K562 (cell line): ENCODE measurements at regions not wholly inside any gene's neighbourhood (a gene's known extent, or its start where the extent isn't known, plus 50 kb on each side); places are given as distances from the start of the nearest gene placed in this dataset.

Experiments
- ARNT ChIP-seq, 2 experiments: fragments of 450-650 bp; IDR thresholded peaks; 2 replicates each; pipeline ENCODE4 v1.6.1; 2016; ENCODE audit warnings: mild to moderate bottlenecking in 1 of 2
- ATF7 ChIP-seq: fragments of 450-650 bp; IDR thresholded peaks from 2 replicates; pipeline ENCODE4 v1.7.1; 2014; ENCODE audit warnings: mild to moderate bottlenecking, moderate library complexity
- HDAC8 ChIP-seq: fragments of 450-650 bp; IDR thresholded peaks from 2 replicates; pipeline ENCODE4 v1.6.1; 2016; ENCODE audit warnings: mild to moderate bottlenecking, missing genetic modification characterization, moderate library complexity, missing compliant biosample characterization
- KLF1 ChIP-seq: fragments of 450-650 bp; IDR thresholded peaks from 2 replicates; pipeline ENCODE4 v1.6.1; 2016; ENCODE audit warnings: missing genetic modification characterization, missing compliant biosample characterization
- KLF6 ChIP-seq: fragments of 250-450 bp; sonication (Bioruptor Pico); IDR thresholded peaks from 2 replicates; pipeline ENCODE4 v1.4.0; 2020; ENCODE audit warnings: mild to moderate bottlenecking, moderate library complexity, borderline replicate concordance
- MAZ ChIP-seq, 2 experiments: fragments of 450-650 bp in 1 of 2; sonication (generic) in 1 of 2; formaldehyde crosslinking; IDR thresholded peaks in 1 of 2; conservative IDR thresholded peaks in 1 of 2; 2 replicates each; pipeline versions ENCODE4 v1.4.0 to v1.5.0; 2020; ENCODE audit warnings: mild to moderate bottlenecking in 1 of 2, missing genetic modification reagents in 1 of 2
- MED1 ChIP-seq: sonication (generic); formaldehyde crosslinking; IDR thresholded peaks from 2 replicates; pipeline ENCODE4 v1.8.1; 2023; ENCODE audit warnings: missing genetic modification reagents, borderline replicate concordance
- NFYB ChIP-seq: IDR thresholded peaks from 2 replicates; pipeline ENCODE4 v1.6.1; 2011; ENCODE audit warnings: mild to moderate bottlenecking, moderate library complexity; ENCODE audit not compliant: insufficient read length; ENCODE audit errors: extremely low read depth
- NR2C2 ChIP-seq, 2 experiments: fragments of 200-800 bp in 1 of 2; sonication (Bioruptor generic) in 1 of 2; sonication (generic) in 1 of 2; formaldehyde crosslinking in 1 of 2; IDR thresholded peaks; 2 replicates each; pipeline versions ENCODE4 v1.6.1 to v1.8.0; 2016 to 2022; ENCODE audit warnings: mild to moderate bottlenecking in 1 of 2, missing compliant biosample characterization in 1 of 2, missing genetic modification characterization in 1 of 2, missing genetic modification reagents in 1 of 2
- NR4A1 ChIP-seq, 2 experiments: fragments of 250-450 bp in 1 of 2; fragments of 450-650 bp in 1 of 2; sonication (Bioruptor Pico) in 1 of 2; IDR thresholded peaks; 2 replicates each; pipeline versions ENCODE4 v1.4.0 to v1.6.1; 2016 to 2020; ENCODE audit warnings: mild to moderate bottlenecking in 2 of 2, missing compliant biosample characterization in 1 of 2, missing genetic modification characterization in 1 of 2, moderate library complexity in 1 of 2
- TAF9B ChIP-seq: fragments of 450-650 bp; IDR thresholded peaks from 2 replicates; pipeline ENCODE4 v1.6.1; 2018; ENCODE audit warnings: mild to moderate bottlenecking; ENCODE audit not compliant: partially characterized antibody
- ZNF165 ChIP-seq: fragments of 250-450 bp; sonication (Bioruptor Pico); IDR thresholded peaks from 2 replicates; pipeline ENCODE4 v1.4.0; 2020; ENCODE audit warnings: borderline replicate concordance
- ZNF175 ChIP-seq: fragments of 200-800 bp; sonication (Bioruptor generic); IDR thresholded peaks from 2 replicates; pipeline ENCODE4 v1.6.1; 2016; ENCODE audit warnings: low read depth, mild to moderate bottlenecking, missing genetic modification characterization, missing compliant biosample characterization
- ZNF311 ChIP-seq: fragments of 250-450 bp; sonication (Bioruptor Pico); IDR thresholded peaks from 2 replicates; pipeline ENCODE4 v1.4.0; 2020; ENCODE audit warnings: mild to moderate bottlenecking, moderate library complexity
- TF ChIP-seq, protein P1 (sequence below): sonication (generic); IDR thresholded peaks from 2 replicates; pipeline ENCODE4 v1.6.1; 2016
- TF ChIP-seq, protein P2 (sequence below): fragments of 450-650 bp; IDR thresholded peaks from 2 replicates; pipeline ENCODE4 v1.6.1; 2016; ENCODE audit warnings: antibody characterized with exemption
- TF ChIP-seq, protein P3 (sequence below): sonication (generic); formaldehyde crosslinking; IDR thresholded peaks from 2 replicates; pipeline ENCODE4 v1.8.0; 2022; ENCODE audit warnings: missing genetic modification reagents, mild to moderate bottlenecking, moderate library complexity, borderline replicate concordance
- TF ChIP-seq, protein P4 (sequence below): sonication (generic); formaldehyde crosslinking; IDR thresholded peaks from 2 replicates; pipeline ENCODE4 v1.8.0; 2023; ENCODE audit warnings: missing genetic modification reagents, mild to moderate bottlenecking, borderline replicate concordance

DNA sequence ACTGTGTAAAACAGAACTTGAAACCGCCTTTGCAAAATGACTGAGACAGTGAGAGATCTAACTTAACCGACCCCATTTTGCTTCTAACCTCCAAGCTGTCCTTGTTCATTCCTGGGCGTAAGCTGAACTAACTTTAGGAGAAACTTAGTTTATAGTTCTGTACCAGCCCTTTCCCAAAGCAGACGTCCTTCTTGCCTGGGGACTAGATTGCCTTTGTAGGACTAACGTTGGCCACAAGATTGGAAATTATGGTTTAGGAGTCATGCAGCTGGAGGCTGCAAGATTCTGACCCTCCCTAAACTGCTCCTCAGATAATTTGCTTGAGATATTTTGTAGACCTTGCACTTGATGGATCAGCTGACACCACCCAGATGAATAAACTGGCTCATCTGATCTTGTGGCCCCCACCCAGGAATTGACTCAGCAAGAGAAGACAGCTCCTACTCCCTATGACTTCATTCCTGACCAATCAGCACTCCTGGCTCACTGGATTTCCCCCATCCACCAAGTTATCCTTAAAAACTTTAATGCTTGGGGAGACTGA, 219.9 kb upstream of the PROK2 start (continued):
- TF ChIP-seq KLF1 (tag) (0 out of 2 replicates have a peak, but pooled peaks have one; percentile 23), MED1 (CRISPR knock-in tag) (no peak), ZNF175 (CRISPR knock-in tag) (peak; percentile 75; the same call in 1 of the 2 replicates), MAZ (CRISPR knock-in tag; conservative IDR thresholded peaks at IDR 0.05 in 1 of 2, IDR thresholded peaks at IDR 0.05 in 1 of 2) (0 out of 4 replicates have a peak, but pooled peaks of 1 of the 2 experiments have one; percentile 29), TAF9B (peak; percentile 51), ZNF165 (peak; percentile 76; the same call in 1 of the 2 replicates), HDAC8 (tag) (0 out of 2 replicates have a peak, but pooled peaks have one; percentile 37), ZNF311 (no peak), ARNT (IDR thresholded peaks at IDR 0.05) (no peak), NR2C2 (CRISPR knock-in tag; IDR thresholded peaks at IDR 0.05) (no peak), NR2C2 (tag; IDR thresholded peaks at IDR 0.05) (0 out of 2 replicates have a peak, but pooled peaks have one; percentile 34), NFYB (peak; percentile 21), NR4A1 (CRISPR knock-in tag; IDR thresholded peaks at IDR 0.05) (no peak), NR4A1 (tag; IDR thresholded peaks at IDR 0.05) (peak; percentile 84; the same call in 1 of the 2 replicates), KLF6 (CRISPR knock-in tag) (peak; percentile 69; the same call in 1 of the 2 replicates), ATF7 (peak; percentile 95)
- TF ChIP-seq, protein P1, sequence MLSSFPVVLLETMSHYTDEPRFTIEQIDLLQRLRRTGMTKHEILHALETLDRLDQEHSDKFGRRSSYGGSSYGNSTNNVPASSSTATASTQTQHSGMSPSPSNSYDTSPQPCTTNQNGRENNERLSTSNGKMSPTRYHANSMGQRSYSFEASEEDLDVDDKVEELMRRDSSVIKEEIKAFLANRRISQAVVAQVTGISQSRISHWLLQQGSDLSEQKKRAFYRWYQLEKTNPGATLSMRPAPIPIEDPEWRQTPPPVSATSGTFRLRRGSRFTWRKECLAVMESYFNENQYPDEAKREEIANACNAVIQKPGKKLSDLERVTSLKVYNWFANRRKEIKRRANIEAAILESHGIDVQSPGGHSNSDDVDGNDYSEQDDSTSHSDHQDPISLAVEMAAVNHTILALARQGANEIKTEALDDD, result peak; percentile 51; the same call in 1 of the 2 replicates
- TF ChIP-seq, protein P2, sequence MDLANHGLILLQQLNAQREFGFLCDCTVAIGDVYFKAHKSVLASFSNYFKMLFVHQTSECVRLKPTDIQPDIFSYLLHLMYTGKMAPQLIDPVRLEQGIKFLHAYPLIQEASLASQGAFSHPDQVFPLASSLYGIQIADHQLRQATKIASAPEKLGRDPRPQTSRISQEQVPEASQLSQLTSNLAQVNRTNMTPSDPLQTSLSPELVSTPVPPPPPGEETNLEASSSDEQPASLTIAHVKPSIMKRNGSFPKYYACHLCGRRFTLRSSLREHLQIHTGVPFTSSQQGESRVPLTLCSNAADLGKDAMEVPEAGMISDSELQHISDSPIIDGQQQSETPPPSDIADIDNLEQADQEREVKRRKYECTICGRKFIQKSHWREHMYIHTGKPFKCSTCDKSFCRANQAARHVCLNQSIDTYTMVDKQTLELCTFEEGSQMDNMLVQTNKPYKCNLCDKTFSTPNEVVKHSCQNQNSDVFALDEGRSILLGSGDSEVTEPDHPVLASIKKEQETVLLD, result no peak
- TF ChIP-seq, protein P3, sequence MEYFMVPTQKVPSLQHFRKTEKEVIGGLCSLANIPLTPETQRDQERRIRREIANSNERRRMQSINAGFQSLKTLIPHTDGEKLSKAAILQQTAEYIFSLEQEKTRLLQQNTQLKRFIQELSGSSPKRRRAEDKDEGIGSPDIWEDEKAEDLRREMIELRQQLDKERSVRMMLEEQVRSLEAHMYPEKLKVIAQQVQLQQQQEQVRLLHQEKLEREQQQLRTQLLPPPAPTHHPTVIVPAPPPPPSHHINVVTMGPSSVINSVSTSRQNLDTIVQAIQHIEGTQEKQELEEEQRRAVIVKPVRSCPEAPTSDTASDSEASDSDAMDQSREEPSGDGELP (CRISPR knock-in tag), result peak; percentile 78; the same call in 1 of the 2 replicates
- TF ChIP-seq, protein P4, sequence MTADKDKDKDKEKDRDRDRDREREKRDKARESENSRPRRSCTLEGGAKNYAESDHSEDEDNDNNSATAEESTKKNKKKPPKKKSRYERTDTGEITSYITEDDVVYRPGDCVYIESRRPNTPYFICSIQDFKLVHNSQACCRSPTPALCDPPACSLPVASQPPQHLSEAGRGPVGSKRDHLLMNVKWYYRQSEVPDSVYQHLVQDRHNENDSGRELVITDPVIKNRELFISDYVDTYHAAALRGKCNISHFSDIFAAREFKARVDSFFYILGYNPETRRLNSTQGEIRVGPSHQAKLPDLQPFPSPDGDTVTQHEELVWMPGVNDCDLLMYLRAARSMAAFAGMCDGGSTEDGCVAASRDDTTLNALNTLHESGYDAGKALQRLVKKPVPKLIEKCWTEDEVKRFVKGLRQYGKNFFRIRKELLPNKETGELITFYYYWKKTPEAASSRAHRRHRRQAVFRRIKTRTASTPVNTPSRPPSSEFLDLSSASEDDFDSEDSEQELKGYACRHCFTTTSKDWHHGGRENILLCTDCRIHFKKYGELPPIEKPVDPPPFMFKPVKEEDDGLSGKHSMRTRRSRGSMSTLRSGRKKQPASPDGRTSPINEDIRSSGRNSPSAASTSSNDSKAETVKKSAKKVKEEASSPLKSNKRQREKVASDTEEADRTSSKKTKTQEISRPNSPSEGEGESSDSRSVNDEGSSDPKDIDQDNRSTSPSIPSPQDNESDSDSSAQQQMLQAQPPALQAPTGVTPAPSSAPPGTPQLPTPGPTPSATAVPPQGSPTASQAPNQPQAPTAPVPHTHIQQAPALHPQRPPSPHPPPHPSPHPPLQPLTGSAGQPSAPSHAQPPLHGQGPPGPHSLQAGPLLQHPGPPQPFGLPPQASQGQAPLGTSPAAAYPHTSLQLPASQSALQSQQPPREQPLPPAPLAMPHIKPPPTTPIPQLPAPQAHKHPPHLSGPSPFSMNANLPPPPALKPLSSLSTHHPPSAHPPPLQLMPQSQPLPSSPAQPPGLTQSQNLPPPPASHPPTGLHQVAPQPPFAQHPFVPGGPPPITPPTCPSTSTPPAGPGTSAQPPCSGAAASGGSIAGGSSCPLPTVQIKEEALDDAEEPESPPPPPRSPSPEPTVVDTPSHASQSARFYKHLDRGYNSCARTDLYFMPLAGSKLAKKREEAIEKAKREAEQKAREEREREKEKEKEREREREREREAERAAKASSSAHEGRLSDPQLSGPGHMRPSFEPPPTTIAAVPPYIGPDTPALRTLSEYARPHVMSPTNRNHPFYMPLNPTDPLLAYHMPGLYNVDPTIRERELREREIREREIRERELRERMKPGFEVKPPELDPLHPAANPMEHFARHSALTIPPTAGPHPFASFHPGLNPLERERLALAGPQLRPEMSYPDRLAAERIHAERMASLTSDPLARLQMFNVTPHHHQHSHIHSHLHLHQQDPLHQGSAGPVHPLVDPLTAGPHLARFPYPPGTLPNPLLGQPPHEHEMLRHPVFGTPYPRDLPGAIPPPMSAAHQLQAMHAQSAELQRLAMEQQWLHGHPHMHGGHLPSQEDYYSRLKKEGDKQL (CRISPR knock-in tag), result no peak
